Lower leg skin (tissue), 4 donors: ENCODE measurements at regions not wholly inside any gene's neighbourhood (a gene's known extent, or its start where the extent isn't known, plus 50 kb on each side); places are given as distances from the start of the nearest gene placed in this dataset.

Experiments used
- DNase-seq, 2 donors: peaks; one replicate each; pipeline ENCODE4 v3.0.0-alpha.2; 2019; ENCODE audit warnings: low spot score in 2 of 2
- H3K4me3 ChIP-seq: fragments of 200-600 bp; sonication (generic); 2 replicates; pipeline ENCODE4 v1.5.1; 2017; ENCODE audit warnings: mild to moderate bottlenecking, low read depth; ENCODE audit not compliant: poor library complexity, severe bottlenecking
- POLR2A ChIP-seq, 2 donors: fragments of 450-650 bp; IDR thresholded peaks; one replicate each; pipeline ENCODE4 v1.6.1; 2016 to 2017; ENCODE audit warnings: antibody characterized with exemption in 2 of 2, mild to moderate bottlenecking in 1 of 2, moderate library complexity in 1 of 2
- WGBS, 2 donors: methylation state at CpG; one replicate each; pipeline ENCODE4 v1.1.5; 2018; 5-methylcytosine and 5-hydroxymethylcytosine counted together
- intact Hi-C: fragments of 100-400 bp; cut with DNase I; formaldehyde crosslinking; loops from one replicate; pipeline ENCODE4 v1.15.0; 2023; ENCODE audit warnings: low total_unique reads
- TF ChIP-seq, protein P1 (sequence below), 3 donors: fragments of 450-650 bp; IDR thresholded peaks; one replicate each; pipeline ENCODE4 v1.5.1; 2016; ENCODE audit warnings: antibody characterized with exemption in 3 of 3, mild to moderate bottlenecking in 3 of 3, moderate library complexity in 2 of 3

DNA sequence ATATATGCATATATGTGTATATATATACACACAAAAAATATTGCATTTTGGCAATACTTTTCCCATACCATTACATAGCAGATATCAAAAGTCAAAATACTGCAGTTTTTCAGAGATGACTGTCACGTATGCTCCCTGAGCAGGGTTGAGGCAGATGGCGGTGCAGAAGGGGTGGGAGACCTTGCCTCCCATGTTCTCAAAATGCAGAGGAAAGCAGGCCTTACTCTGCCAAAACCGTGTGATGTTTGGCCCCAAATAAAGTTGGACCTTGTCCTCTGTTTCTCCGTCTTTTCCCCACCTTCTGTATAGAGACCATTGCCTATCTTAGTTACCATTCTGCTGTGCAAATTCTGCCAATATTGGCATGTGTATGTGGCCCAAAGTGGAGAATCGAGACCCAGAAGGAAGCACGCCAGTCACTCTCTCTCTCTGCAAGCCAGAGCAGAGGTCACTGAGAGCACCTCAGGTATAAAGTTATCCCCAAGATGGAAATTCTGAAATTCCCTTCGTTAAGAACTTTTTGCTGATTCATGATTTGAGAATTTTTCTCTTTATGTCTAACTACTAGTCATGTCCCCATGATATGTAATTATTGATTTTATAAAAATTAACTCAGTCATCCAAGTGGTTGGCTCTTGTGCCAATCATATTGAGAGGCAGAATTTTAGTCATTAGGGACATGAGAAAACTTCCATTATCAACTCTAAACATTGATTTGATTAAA is 898.8 kb downstream of the EPHA4 start:
- intact Hi-C loops: no loop called here
- WGBS, 2 donors: 89 to 96% methylated on average over 7 of the region's 7 CpGs
- no peak for DNase-seq
- H3K4me3 ChIP-seq: no peak overlapping the region
- TF ChIP-seq, protein P1, sequence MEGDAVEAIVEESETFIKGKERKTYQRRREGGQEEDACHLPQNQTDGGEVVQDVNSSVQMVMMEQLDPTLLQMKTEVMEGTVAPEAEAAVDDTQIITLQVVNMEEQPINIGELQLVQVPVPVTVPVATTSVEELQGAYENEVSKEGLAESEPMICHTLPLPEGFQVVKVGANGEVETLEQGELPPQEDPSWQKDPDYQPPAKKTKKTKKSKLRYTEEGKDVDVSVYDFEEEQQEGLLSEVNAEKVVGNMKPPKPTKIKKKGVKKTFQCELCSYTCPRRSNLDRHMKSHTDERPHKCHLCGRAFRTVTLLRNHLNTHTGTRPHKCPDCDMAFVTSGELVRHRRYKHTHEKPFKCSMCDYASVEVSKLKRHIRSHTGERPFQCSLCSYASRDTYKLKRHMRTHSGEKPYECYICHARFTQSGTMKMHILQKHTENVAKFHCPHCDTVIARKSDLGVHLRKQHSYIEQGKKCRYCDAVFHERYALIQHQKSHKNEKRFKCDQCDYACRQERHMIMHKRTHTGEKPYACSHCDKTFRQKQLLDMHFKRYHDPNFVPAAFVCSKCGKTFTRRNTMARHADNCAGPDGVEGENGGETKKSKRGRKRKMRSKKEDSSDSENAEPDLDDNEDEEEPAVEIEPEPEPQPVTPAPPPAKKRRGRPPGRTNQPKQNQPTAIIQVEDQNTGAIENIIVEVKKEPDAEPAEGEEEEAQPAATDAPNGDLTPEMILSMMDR (IDR thresholded peaks at IDR 0.05): no peak
- TF ChIP-seq POLR2A (IDR thresholded peaks at IDR 0.05): no peak

DNA sequence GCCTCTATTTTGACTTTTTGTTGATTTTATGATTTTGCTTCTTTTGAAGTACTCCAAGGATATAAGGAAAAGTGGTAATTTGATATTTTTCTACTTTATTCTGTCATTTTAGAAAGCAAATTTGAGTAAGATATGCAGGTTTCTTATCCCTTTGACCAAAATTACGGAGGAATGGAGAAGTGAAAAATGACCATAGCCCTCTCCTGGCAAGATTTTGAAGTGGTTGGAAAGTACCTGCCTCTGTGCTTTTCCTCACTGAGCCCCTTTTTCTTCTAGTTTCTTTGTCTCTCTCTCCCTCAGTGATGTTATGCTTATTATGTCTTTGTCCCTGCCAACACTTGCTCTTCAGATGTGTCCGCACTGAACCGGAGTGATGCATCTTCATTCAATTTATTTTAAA is 898.1 kb downstream of the EPHA4 start:
- 89% methylated on average over 3 of the region's 3 CpGs for WGBS, 2 donors
- TF ChIP-seq POLR2A (IDR thresholded peaks at IDR 0.05): no peak
- TF ChIP-seq, protein P1 (IDR thresholded peaks at IDR 0.05): no peak
- intact Hi-C loops: no loop called here
- DNase-seq: no peak
- H3K4me3 ChIP-seq: no peak overlapping the region

DNA sequence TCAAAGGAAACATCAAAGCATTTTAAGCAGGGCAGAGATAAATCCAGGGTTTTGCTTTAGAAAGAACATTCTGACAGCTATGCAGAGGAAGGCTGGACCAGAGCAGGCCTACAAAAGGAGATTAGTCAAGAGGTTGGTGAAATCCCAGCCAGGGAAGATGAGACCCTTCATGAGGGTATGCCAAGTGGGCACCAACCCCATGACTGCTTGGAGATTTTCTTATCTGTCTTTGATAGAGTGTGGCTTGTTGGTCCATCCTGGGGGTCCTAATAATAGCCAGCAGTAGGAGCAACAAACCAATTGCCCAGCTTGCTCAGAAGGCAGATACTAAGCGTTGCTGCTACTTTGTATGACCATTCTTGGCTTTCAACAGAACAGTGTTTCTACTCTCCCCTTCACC is 895.4 kb downstream of the EPHA4 start:
- intact Hi-C loops: no loop called here
- TF ChIP-seq, protein P1 (IDR thresholded peaks at IDR 0.05): no peak
- no peak for TF ChIP-seq POLR2A (IDR thresholded peaks at IDR 0.05)

DNA sequence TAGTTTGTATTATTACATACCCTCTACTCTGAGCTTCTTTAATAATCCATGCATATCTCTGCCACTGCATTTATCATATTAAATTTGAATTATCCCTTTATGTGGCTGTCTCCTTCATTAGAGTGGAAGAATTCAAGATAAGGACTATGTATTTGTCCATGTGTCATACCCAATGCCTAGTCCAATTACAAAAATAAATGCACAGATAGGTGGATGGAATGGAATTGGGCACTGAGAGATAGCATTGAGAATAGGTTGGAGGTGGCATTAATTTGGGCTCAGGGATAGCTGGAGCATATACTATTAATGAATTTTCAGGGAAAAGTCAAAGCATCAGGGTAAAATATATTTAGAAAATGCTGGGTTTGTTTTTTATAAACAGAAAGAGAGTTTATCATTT is 893.2 kb downstream of the EPHA4 start:
- H3K4me3 ChIP-seq: no peak overlapping the region
- DNase-seq: no peak
- TF ChIP-seq, protein P1 (IDR thresholded peaks at IDR 0.05): no peak
- no peak for TF ChIP-seq POLR2A (IDR thresholded peaks at IDR 0.05)
- intact Hi-C loops: no loop called here

More for the DNA sequence above, 895.4 kb downstream of the EPHA4 start:
- DNase-seq: no peak
- 93 to 100% methylated on average over 1 of the region's 1 CpG for WGBS, 2 donors
- H3K4me3 ChIP-seq: no peak overlapping the region

DNA sequence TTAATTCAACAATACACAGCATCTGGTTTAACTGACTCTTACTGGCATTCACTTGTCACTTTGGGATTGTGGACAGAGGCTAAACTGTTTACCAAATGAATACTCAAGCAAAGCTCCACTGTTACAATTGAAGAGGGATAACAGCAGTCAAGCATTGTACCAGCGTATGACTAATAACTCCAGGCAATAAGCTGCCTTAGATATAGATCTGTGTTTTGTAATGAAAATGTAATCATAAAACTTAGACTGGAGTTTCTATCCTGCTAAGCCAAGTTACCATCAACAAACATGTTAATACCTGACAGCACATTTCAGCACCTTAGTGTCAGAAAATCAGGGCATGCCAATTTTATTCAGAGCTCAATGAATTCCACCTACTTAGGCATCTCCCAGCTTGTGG is 889.5 kb downstream of the EPHA4 start:
- intact Hi-C loops: loop anchor here (10.0 kb wide), 1 partner anchor 892 kb away; the partner anchor contains the start of gene EPHA4
- TF ChIP-seq, protein P1 (IDR thresholded peaks at IDR 0.05): no peak
- no peak for TF ChIP-seq POLR2A (IDR thresholded peaks at IDR 0.05)
- WGBS, 2 donors: 32 to 42% methylated on average over 1 of the region's 1 CpG
- H3K4me3 ChIP-seq: no peak overlapping the region
- no peak for DNase-seq

DNA sequence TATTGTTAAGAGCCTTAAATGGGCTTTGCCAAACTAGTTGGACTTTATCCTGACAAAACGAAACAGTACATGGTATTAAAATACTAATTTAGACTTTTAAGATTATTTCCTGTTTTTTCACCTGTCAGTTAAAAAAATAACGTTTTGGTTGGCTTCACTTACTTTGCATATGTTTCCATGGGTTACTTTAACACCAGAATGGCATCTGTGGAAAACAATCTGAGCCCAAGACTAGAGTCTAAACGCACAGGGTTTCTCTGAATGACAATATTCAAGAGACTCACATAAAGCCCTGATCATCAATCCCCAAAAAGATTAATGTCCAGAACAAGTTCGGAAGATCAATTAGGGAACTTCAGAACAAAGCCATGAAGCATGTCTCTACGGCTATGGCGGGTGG is 888.0 kb downstream of the EPHA4 start:
- H3K4me3 ChIP-seq: no peak overlapping the region
- intact Hi-C loops: loop anchor here (10.0 kb wide), 1 partner anchor 891 kb away; the partner anchor contains the start of gene EPHA4
- DNase-seq: no peak
- WGBS, 2 donors: 54 to 69% methylated on average over 6 of the region's 6 CpGs
- TF ChIP-seq, protein P1 (IDR thresholded peaks at IDR 0.05): no peak
- TF ChIP-seq POLR2A (IDR thresholded peaks at IDR 0.05): no peak
